ENCODE measurements at regions not wholly inside any gene's neighbourhood (a gene's known extent, or its start where the extent isn't known, plus 50 kb on each side); places are given as distances from the start of the nearest gene placed in this dataset.

DNA sequence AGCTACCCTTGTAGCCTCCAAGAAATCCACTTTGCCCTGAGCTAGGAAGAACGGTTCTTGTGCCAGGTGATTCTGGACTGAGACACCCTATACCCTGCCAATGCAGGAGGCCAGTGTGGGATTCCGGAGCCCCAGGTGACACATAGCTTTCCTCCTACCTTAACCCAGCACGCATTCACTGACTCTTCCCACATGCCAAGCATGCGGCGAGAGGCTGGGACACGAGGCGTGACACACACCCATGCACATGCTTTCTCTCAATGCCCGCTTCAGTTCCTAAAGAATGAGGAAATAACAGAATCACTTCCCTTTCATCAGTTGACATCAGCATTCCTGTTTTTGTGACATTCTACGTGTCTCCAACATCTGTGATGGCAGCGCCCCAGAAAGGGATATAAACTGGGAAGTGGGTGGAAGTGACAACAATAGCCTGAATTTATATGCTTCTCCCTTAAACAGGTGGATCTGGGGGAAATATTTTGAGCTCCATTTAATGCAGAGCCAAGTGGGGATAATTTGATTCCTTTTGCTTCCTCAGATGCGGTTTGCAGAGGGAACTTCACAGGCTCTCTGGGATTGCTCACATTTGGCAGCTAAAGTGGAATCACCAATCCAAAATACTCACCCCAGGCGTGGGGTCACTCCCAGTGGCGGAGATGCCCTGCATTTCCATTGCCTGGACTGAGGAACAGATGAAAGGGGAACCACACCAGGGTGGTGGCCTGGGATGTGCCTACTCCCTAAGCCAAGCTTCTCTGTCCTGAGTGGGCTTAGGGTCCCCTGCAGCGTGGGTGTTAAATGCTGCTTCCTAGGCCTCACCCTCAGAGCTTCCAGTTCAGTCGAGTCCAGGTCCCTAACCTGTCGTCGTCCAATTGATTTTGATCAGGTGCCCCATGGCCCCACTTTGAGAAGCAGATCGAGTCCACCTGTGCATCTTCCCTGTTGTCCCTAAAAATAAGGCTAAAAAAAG is 445.1 kb downstream of the SIPA1L2 start:
- Histone ChIP-seq H3K4me1 (peaks cover 13% of the 10 kb centered on the region), H3K36me3 (ENCODE audit: control insufficient read depth, insufficient read depth, low read length) (no peaks in the 10 kb centered on the region), H3K9me3 (no peaks in the 10 kb centered on the region), H3K27me3 (replicated peaks; ENCODE audit: control insufficient read depth, insufficient read depth, low read length) (no peaks in the 10 kb centered on the region), H3K4me3 (ENCODE audit: low read depth, low read length) (no peak overlapping the region)
- H3K4me3 Mint-ChIP-seq (ENCODE audit: unreplicated experiment) = no peak overlapping the region
- peaks cover 3% of the 10 kb centered on the region for H3K27me3 Mint-ChIP-seq (ENCODE audit: insufficient read depth, unreplicated experiment)
- no peak for DNase-seq
- peaks cover 17% of the 10 kb centered on the region for H3K4me1 Mint-ChIP-seq (ENCODE audit: low read depth, unreplicated experiment)
- intact Hi-C loops (cut with micrococcal nuclease; ENCODE audit: unreplicated experiment) = loop anchor here (10.0 kb wide), 2 partner anchors 80 to 440 kb away; no protein-coding TSS in a partner anchor
- CTCF ChIA-PET = interaction anchor here (1.2 kb wide), 1 partner anchor 443 kb away, joined by 7 read pairs; no protein-coding TSS in a partner anchor
- no peaks in the 10 kb centered on the region for H3K36me3 Mint-ChIP-seq (ENCODE audit: insufficient read depth, unreplicated experiment)
- no peak overlapping the region for H3K27ac Mint-ChIP-seq (ENCODE audit: unreplicated experiment)
- BruUV-seq (replicated peaks) = no TSS peak
- TF ChIP-seq, protein P1, sequence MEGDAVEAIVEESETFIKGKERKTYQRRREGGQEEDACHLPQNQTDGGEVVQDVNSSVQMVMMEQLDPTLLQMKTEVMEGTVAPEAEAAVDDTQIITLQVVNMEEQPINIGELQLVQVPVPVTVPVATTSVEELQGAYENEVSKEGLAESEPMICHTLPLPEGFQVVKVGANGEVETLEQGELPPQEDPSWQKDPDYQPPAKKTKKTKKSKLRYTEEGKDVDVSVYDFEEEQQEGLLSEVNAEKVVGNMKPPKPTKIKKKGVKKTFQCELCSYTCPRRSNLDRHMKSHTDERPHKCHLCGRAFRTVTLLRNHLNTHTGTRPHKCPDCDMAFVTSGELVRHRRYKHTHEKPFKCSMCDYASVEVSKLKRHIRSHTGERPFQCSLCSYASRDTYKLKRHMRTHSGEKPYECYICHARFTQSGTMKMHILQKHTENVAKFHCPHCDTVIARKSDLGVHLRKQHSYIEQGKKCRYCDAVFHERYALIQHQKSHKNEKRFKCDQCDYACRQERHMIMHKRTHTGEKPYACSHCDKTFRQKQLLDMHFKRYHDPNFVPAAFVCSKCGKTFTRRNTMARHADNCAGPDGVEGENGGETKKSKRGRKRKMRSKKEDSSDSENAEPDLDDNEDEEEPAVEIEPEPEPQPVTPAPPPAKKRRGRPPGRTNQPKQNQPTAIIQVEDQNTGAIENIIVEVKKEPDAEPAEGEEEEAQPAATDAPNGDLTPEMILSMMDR (IDR thresholded peaks at IDR 0.05; ENCODE audit: insufficient read depth in 1 of 2, low read depth in 1 of 2, low read length in 1 of 2, severe bottlenecking in 1 of 2, unreplicated experiment in 1 of 2) = no peak
- POLR2A ChIA-PET = no interaction called here
- no peaks in the 10 kb centered on the region for H3K9me3 Mint-ChIP-seq (ENCODE audit: unreplicated experiment)

DNA sequence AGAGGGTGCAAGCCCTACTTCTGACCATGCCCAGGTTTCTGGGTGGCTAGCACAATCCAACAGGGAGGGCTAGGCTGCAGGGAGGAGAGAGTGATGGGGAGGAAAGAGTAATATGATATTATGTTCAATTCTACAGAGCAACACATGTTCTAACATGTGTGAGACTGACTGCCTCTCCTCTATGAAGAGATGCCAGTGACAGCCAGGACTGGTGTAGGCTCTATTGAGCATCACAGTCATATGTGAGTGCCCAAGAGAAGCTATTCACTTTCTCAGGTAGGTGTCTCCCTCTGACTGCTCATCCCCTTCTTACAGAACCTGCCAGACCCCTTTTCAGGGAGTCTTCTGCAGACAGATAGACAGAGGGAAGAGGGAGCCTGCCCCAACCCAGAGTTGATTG is 446.1 kb downstream of the SIPA1L2 start:
- TF ChIP-seq, protein P1 (IDR thresholded peaks at IDR 0.05; ENCODE audit: insufficient read depth in 1 of 2, low read depth in 1 of 2, low read length in 1 of 2, severe bottlenecking in 1 of 2, unreplicated experiment in 1 of 2) = no peak
- intact Hi-C loops (cut with micrococcal nuclease; ENCODE audit: unreplicated experiment) = loop anchor here (10.0 kb wide), 2 partner anchors 81 to 441 kb away; no protein-coding TSS in a partner anchor
- no peaks in the 10 kb centered on the region for H3K36me3 Mint-ChIP-seq (ENCODE audit: insufficient read depth, unreplicated experiment)
- POLR2A ChIA-PET = no interaction called here
- no peak overlapping the region for H3K4me3 ChIP-seq (ENCODE audit: low read depth, low read length)
- CTCF ChIA-PET = interaction anchor here (1.2 kb wide), 1 partner anchor 444 kb away, joined by 7 read pairs; no protein-coding TSS in a partner anchor
- H3K36me3 ChIP-seq (ENCODE audit: control insufficient read depth, insufficient read depth, low read length) = no peaks in the 10 kb centered on the region
- H3K27ac Mint-ChIP-seq (ENCODE audit: unreplicated experiment) = no peak overlapping the region
- no peak for DNase-seq
- H3K27me3 ChIP-seq (replicated peaks; ENCODE audit: control insufficient read depth, insufficient read depth, low read length) = no peaks in the 10 kb centered on the region
- peaks cover 3% of the 10 kb centered on the region for H3K27me3 Mint-ChIP-seq (ENCODE audit: insufficient read depth, unreplicated experiment)
- H3K4me1 ChIP-seq = peaks cover 13% of the 10 kb centered on the region
- H3K9me3 Mint-ChIP-seq (ENCODE audit: unreplicated experiment) = no peaks in the 10 kb centered on the region
- BruUV-seq (replicated peaks) = no TSS peak
- peaks cover 17% of the 10 kb centered on the region for H3K4me1 Mint-ChIP-seq (ENCODE audit: low read depth, unreplicated experiment)
- no peaks in the 10 kb centered on the region for H3K9me3 ChIP-seq
- H3K4me3 Mint-ChIP-seq (ENCODE audit: unreplicated experiment) = no peak overlapping the region

DNA sequence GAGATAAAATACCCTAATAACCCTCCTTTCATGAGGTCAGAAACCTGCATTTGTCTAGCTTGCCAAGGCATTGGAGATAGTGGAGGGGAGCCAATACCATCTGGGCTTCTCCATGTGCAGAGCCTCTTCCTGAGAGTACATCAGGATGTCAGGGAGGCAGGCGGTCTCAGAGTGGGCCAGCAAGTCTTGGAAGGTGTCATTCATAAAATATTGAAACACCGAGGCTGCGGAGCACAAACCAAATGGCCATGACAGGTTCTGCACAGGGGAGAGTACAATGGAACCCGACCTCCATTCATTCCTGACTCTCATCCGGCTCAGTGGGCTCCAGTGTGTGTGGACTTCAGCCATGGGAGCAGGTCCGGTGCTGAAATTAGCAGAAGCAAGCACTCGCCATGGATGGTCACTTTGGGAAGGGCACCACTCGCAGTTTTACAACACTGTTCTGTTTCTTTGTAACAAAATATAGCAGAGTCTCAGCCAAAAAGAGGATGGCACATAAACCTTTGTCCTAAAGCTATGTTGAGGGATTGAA is 446.6 kb downstream of the SIPA1L2 start:
- Mint-ChIP-seq H3K27me3 (ENCODE audit: insufficient read depth, unreplicated experiment) (peaks cover 3% of the 10 kb centered on the region), H3K4me3 (ENCODE audit: unreplicated experiment) (no peak overlapping the region), H3K36me3 (ENCODE audit: insufficient read depth, unreplicated experiment) (no peaks in the 10 kb centered on the region), H3K4me1 (ENCODE audit: low read depth, unreplicated experiment) (peaks cover 17% of the 10 kb centered on the region), H3K9me3 (ENCODE audit: unreplicated experiment) (no peaks in the 10 kb centered on the region), H3K27ac (ENCODE audit: unreplicated experiment) (no peak overlapping the region)
- ChIA-PET CTCF (no interaction called here), POLR2A (no interaction called here)
- no TSS peak for BruUV-seq (replicated peaks)
- no peak for DNase-seq
- Histone ChIP-seq H3K9me3 (no peaks in the 10 kb centered on the region), H3K4me1 (peaks cover 12% of the 10 kb centered on the region), H3K4me3 (ENCODE audit: low read depth, low read length) (no peak overlapping the region), H3K27me3 (replicated peaks; ENCODE audit: control insufficient read depth, insufficient read depth, low read length) (no peaks in the 10 kb centered on the region), H3K36me3 (ENCODE audit: control insufficient read depth, insufficient read depth, low read length) (no peaks in the 10 kb centered on the region)
- intact Hi-C loops (cut with micrococcal nuclease; ENCODE audit: unreplicated experiment) = loop anchor here (10.0 kb wide), 2 partner anchors 81 to 441 kb away; no protein-coding TSS in a partner anchor
- TF ChIP-seq, protein P1 (IDR thresholded peaks at IDR 0.05; ENCODE audit: insufficient read depth in 1 of 2, low read depth in 1 of 2, low read length in 1 of 2, severe bottlenecking in 1 of 2, unreplicated experiment in 1 of 2) = no peak
